CD8-positive, alpha-beta memory T cell (primary cell): ENCODE measurements at regions not wholly inside any gene's neighbourhood (a gene's known extent, or its start where the extent isn't known, plus 50 kb on each side); places are given as distances from the start of the nearest gene placed in this dataset.

Experiments used
- CTCF ChIA-PET: fragments of 350-600 bp; sonication (Branson Sonifier 250); formaldehyde crosslinking; loops from one replicate; lab custom pipeline; 2021; ENCODE audit warnings: antibody characterized with exemption; lab: Charles Lee
- POLR2A ChIA-PET: fragments of 350-600 bp; sonication (Branson Sonifier 250); formaldehyde crosslinking; loops from one replicate; lab custom pipeline; 2021; ENCODE audit warnings: antibody characterized with exemption; lab: Charles Lee
- DNase-seq, 5 donors: peaks; one replicate each; pipeline versions ENCODE4 v3.0.0 to v3.0.0-alpha.2; 2020 to 2022; ENCODE audit warnings: mixed read lengths in 1 of 5
- H3K27ac ChIP-seq: one replicate; pipeline ENCODE4 v1.7.0; 2013; ENCODE audit warnings: low read depth, mild to moderate bottlenecking, low read length, moderate library complexity
- H3K27me3 ChIP-seq: 2 replicates; pipeline ENCODE4 v1.7.0; 2013; ENCODE audit warnings: low read length, mild to moderate bottlenecking; ENCODE audit not compliant: insufficient read depth, poor library complexity, severe bottlenecking
- H3K36me3 ChIP-seq: 2 replicates; pipeline ENCODE4 v1.7.0; 2013; ENCODE audit warnings: mild to moderate bottlenecking, low read length, moderate library complexity; ENCODE audit not compliant: insufficient read depth
- H3K4me1 ChIP-seq: 2 replicates; pipeline ENCODE4 v1.7.0; 2013; ENCODE audit warnings: mild to moderate bottlenecking, low read length, moderate library complexity; ENCODE audit not compliant: insufficient read depth
- H3K4me3 ChIP-seq: 2 replicates; pipeline ENCODE4 v1.7.0; 2013; ENCODE audit warnings: mild to moderate bottlenecking, low read length
- H3K9me3 ChIP-seq: 2 replicates; pipeline ENCODE4 v1.7.0; 2013; ENCODE audit warnings: mild to moderate bottlenecking, low read length
- H3K27ac Mint-ChIP-seq, 8 donors: one replicate each; pipeline ENCODE4 v1.8.0; 2020 to 2021; ENCODE audit warnings: mixed read lengths in 8 of 8, mild to moderate bottlenecking in 6 of 8, inconsistent platforms in 3 of 8, moderate library complexity in 3 of 8
- H3K27me3 Mint-ChIP-seq, 2 donors: one replicate each; pipeline ENCODE4 v1.8.0; 2020 to 2021; ENCODE audit warnings: mixed read lengths in 2 of 2, mild to moderate bottlenecking in 1 of 2, moderate library complexity in 1 of 2
- H3K36me3 Mint-ChIP-seq, 3 donors: one replicate each; pipeline ENCODE4 v1.8.0; 2020 to 2021; ENCODE audit warnings: mixed read lengths in 3 of 3, inconsistent platforms in 1 of 3, mild to moderate bottlenecking in 1 of 3
- H3K4me1 Mint-ChIP-seq, 3 donors: one replicate each; pipeline ENCODE4 v1.8.0; 2020 to 2021; ENCODE audit warnings: mixed read lengths in 3 of 3, inconsistent platforms in 1 of 3, mild to moderate bottlenecking in 1 of 3
- H3K4me3 Mint-ChIP-seq, 7 donors: one replicate each; pipeline ENCODE4 v1.8.0; 2020 to 2021; ENCODE audit warnings: mixed read lengths in 7 of 7, mild to moderate bottlenecking in 6 of 7, moderate library complexity in 4 of 7, inconsistent platforms in 2 of 7
- H3K9me3 Mint-ChIP-seq, 5 donors: one replicate each; pipeline ENCODE4 v1.8.0; 2020 to 2022; ENCODE audit warnings: mixed read lengths in 5 of 5, mild to moderate bottlenecking in 3 of 5, moderate library complexity in 2 of 5, inconsistent platforms in 1 of 5

DNA sequence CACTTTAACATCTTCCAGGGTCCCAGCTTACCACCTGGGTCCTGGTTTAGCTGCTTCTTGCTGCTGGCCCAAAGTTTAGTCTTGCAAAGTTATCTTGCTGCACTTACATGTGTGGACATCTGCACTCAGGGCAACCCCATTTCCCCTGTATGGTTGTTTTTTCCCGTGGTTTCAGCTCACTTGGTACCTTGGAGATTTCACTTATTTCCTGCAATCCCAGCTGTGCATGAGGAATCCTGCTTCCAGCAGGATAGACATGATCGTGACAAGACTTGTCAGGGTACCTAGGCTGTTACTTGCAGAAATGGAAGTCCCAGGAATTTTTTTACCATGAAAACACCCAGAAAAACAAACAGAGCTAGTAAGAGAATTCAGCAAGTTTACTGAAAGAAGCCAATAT lies 95.9 kb upstream of the LEP start:
- H3K4me3 Mint-ChIP-seq, result no peak overlapping the region
- POLR2A ChIA-PET, result no interaction called here
- no peaks in the 10 kb centered on the region for H3K27me3 ChIP-seq
- H3K36me3 ChIP-seq, result no peaks in the 10 kb centered on the region
- no peak overlapping the region for H3K27ac ChIP-seq
- no peaks in the 10 kb centered on the region for H3K4me1 Mint-ChIP-seq
- CTCF ChIA-PET, result interaction anchor here (0.9 kb wide), 1 partner anchor 9 kb away, joined by 3 read pairs; no protein-coding TSS in a partner anchor
- H3K4me3 ChIP-seq, result no peak overlapping the region
- peaks cover 2 to 11% (median 7%) of the 10 kb centered on the region in 5 donors for H3K9me3 Mint-ChIP-seq
- no peaks in the 10 kb centered on the region for H3K9me3 ChIP-seq
- peaks cover 0 to 4% (median 0%) of the 10 kb centered on the region in 3 donors for H3K36me3 Mint-ChIP-seq
- DNase-seq, result no peak
- H3K4me1 ChIP-seq, result no peaks in the 10 kb centered on the region
- H3K27ac Mint-ChIP-seq, result no peak overlapping the region
- peaks cover 20 to 37% of the 10 kb centered on the region in 2 donors for H3K27me3 Mint-ChIP-seq

GRCh38 chr7:128146052-128146451 lies 95.0 kb upstream of the LEP start:
- CTCF ChIA-PET, result interaction anchor here (0.9 kb wide), 1 partner anchor 10 kb away, joined by 3 read pairs; no protein-coding TSS in a partner anchor
- no peaks in the 10 kb centered on the region for H3K4me1 ChIP-seq
- no peaks in the 10 kb centered on the region for H3K4me1 Mint-ChIP-seq

GRCh38 chr7:128148676-128149075 lies 92.4 kb upstream of the LEP start:
- peaks cover 0 to 5% (median under 1%) of the 10 kb centered on the region in 5 donors for H3K9me3 Mint-ChIP-seq
- H3K27ac Mint-ChIP-seq, result no peak overlapping the region
- H3K27ac ChIP-seq, result no peak overlapping the region
- H3K36me3 Mint-ChIP-seq, result no peaks in the 10 kb centered on the region
- H3K36me3 ChIP-seq, result no peaks in the 10 kb centered on the region
- H3K4me3 Mint-ChIP-seq, result no peak overlapping the region
- CTCF ChIA-PET, result interaction anchor here (0.8 kb wide), 1 partner anchor 13 kb away, joined by 3 read pairs; no protein-coding TSS in a partner anchor
- H3K9me3 ChIP-seq, result no peaks in the 10 kb centered on the region
- H3K4me1 Mint-ChIP-seq, result no peaks in the 10 kb centered on the region
- POLR2A ChIA-PET, result no interaction called here
- no peaks in the 10 kb centered on the region for H3K4me1 ChIP-seq
- DNase-seq, result no peak
- no peak overlapping the region for H3K4me3 ChIP-seq
- no peaks in the 10 kb centered on the region for H3K27me3 ChIP-seq
- H3K27me3 Mint-ChIP-seq, result peaks cover 19 to 48% of the 10 kb centered on the region in 2 donors

More at GRCh38 chr7:128146052-128146451, 95.0 kb upstream of the LEP start:
- Mint-ChIP-seq H3K27me3 (peaks cover 21 to 39% of the 10 kb centered on the region in 2 donors), H3K4me3 (no peak overlapping the region), H3K27ac (no peak overlapping the region), H3K36me3 (peaks cover 0 to 4% (median 0%) of the 10 kb centered on the region in 3 donors), H3K9me3 (peaks cover 2 to 10% (median 7%) of the 10 kb centered on the region in 5 donors)
- Histone ChIP-seq H3K36me3 (no peaks in the 10 kb centered on the region), H3K27me3 (no peaks in the 10 kb centered on the region), H3K4me3 (no peak overlapping the region), H3K27ac (no peak overlapping the region), H3K9me3 (no peaks in the 10 kb centered on the region)
- no peak for DNase-seq
- POLR2A ChIA-PET, result no interaction called here

GRCh38 chr7:128150223-128150865 lies 90.7 kb upstream of the LEP start:
- ChIA-PET POLR2A (no interaction called here), CTCF (interaction anchor here (0.8 kb wide), 1 partner anchor 14 kb away, joined by 3 read pairs; no protein-coding TSS in a partner anchor)
- Mint-ChIP-seq H3K27me3 (peaks cover 14 to 44% of the 10 kb centered on the region in 2 donors), H3K4me3 (no peak overlapping the region), H3K27ac (no peak overlapping the region), H3K4me1 (no peaks in the 10 kb centered on the region), H3K9me3 (no peaks in the 10 kb centered on the region), H3K36me3 (no peaks in the 10 kb centered on the region)
- Histone ChIP-seq H3K36me3 (no peaks in the 10 kb centered on the region), H3K27me3 (no peaks in the 10 kb centered on the region), H3K4me1 (no peaks in the 10 kb centered on the region), H3K9me3 (no peaks in the 10 kb centered on the region), H3K4me3 (no peak overlapping the region), H3K27ac (no peak overlapping the region)
- DNase-seq, result no peak

DNA sequence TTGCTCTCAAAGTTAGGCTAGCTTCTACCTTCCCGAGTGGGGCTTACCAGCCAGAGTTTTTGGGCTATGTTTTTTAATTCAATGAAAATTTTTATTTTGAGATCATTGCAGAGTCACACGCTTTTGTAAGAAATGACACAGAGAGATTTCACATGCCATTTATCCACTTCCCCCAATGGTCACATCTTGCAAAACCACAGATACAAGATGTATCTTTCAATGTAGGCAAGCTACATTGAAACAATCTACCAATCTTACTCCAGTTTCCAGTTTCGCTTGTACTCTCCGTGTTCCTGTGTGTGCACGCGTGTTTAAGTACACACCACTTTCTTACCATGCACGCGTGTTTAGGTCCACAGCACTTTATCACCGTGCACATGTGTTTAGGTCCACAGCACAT lies 89.4 kb upstream of the LEP start:
- Mint-ChIP-seq H3K36me3 (no peaks in the 10 kb centered on the region), H3K9me3 (no peaks in the 10 kb centered on the region), H3K4me3 (no peak overlapping the region), H3K27ac (no peak overlapping the region), H3K27me3 (peaks cover 14 to 40% of the 10 kb centered on the region in 2 donors), H3K4me1 (no peaks in the 10 kb centered on the region)
- Histone ChIP-seq H3K27ac (no peak overlapping the region), H3K4me3 (no peak overlapping the region), H3K36me3 (no peaks in the 10 kb centered on the region), H3K27me3 (no peaks in the 10 kb centered on the region), H3K9me3 (no peaks in the 10 kb centered on the region), H3K4me1 (no peaks in the 10 kb centered on the region)
- no peak for DNase-seq
- ChIA-PET CTCF (no interaction called here), POLR2A (no interaction called here)

DNA sequence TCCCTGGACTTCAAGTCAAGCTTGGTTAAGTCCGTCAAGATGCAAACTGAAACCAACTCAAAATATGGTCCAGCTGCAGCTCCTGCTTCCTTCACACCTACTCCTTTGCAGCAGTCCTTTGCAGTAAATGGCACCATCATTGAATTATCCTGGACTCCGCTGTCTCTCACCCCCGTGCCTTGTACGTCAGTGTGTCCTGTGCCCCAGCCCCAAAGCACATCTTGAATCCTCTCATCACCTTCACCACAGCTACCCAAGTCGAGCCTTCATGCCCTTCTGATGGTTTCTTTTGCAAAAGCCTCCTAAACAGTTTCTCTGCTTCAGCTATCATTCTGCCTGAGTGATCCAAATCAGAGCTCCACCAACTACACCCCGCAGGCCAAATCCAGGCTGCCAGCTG lies 88.4 kb upstream of the LEP start:
- DNase-seq, result no peak
- CTCF ChIA-PET, result interaction anchor here (3.7 kb wide), 1 partner anchor 17 kb away, joined by 15 read pairs; no protein-coding TSS in a partner anchor

GRCh38 chr7:128153436-128153835 lies 87.6 kb upstream of the LEP start:
- Mint-ChIP-seq H3K9me3 (no peaks in the 10 kb centered on the region), H3K4me1 (no peaks in the 10 kb centered on the region), H3K36me3 (no peaks in the 10 kb centered on the region), H3K27me3 (peaks cover 11 to 33% of the 10 kb centered on the region in 2 donors), H3K4me3 (no peak overlapping the region), H3K27ac (no peak overlapping the region)
- no peaks in the 10 kb centered on the region for H3K27me3 ChIP-seq
- H3K4me1 ChIP-seq, result no peaks in the 10 kb centered on the region
- no peaks in the 10 kb centered on the region for H3K36me3 ChIP-seq
- no peak overlapping the region for H3K4me3 ChIP-seq
- no peak overlapping the region for H3K27ac ChIP-seq
- H3K9me3 ChIP-seq, result no peaks in the 10 kb centered on the region
- DNase-seq, result no peak
- ChIA-PET POLR2A (no interaction called here), CTCF (interaction anchor here (3.7 kb wide), 1 partner anchor 18 kb away, joined by 15 read pairs; no protein-coding TSS in a partner anchor)

More for the DNA sequence above, 88.4 kb upstream of the LEP start:
- Histone ChIP-seq H3K4me3 (no peak overlapping the region), H3K36me3 (no peaks in the 10 kb centered on the region), H3K4me1 (no peaks in the 10 kb centered on the region), H3K27me3 (no peaks in the 10 kb centered on the region), H3K9me3 (no peaks in the 10 kb centered on the region), H3K27ac (no peak overlapping the region)
- H3K4me1 Mint-ChIP-seq, result no peaks in the 10 kb centered on the region
- H3K36me3 Mint-ChIP-seq, result no peaks in the 10 kb centered on the region
- H3K27ac Mint-ChIP-seq, result no peak overlapping the region
- H3K27me3 Mint-ChIP-seq, result peaks cover 12 to 35% of the 10 kb centered on the region in 2 donors
- H3K9me3 Mint-ChIP-seq, result no peaks in the 10 kb centered on the region
- POLR2A ChIA-PET, result no interaction called here
- no peak overlapping the region for H3K4me3 Mint-ChIP-seq

DNA sequence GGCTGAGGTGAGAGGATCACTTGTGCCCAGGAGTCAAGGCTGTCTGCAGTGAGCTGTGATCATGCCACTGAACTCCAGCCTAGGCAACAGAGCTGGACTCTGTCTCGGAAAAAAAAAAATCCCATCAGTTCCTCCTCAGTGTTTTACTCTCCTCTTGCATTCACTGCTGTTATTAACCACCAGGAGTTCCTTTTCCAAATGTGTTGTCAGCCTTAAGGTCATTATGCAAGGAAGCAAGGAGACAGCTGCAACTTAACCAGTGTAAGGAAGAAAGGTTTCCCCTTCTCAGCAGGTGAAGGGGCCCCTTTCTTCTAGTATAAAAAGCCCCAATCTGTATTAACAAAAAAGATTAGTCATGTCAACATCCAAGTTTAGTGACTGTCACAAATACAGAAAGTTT lies 86.6 kb upstream of the LEP start:
- CTCF ChIA-PET, result interaction anchor here (3.7 kb wide), 1 partner anchor 19 kb away, joined by 15 read pairs; no protein-coding TSS in a partner anchor
- no peaks in the 10 kb centered on the region for H3K27me3 ChIP-seq
- H3K36me3 Mint-ChIP-seq, result no peaks in the 10 kb centered on the region

More for the DNA sequence above, 86.6 kb upstream of the LEP start:
- H3K27me3 Mint-ChIP-seq, result peaks cover 9 to 27% of the 10 kb centered on the region in 2 donors
- Histone ChIP-seq H3K27ac (no peak overlapping the region), H3K4me3 (no peak overlapping the region), H3K9me3 (no peaks in the 10 kb centered on the region), H3K4me1 (no peaks in the 10 kb centered on the region), H3K36me3 (no peaks in the 10 kb centered on the region)
- H3K27ac Mint-ChIP-seq, result no peak overlapping the region
- no peak for DNase-seq
- H3K4me3 Mint-ChIP-seq, result no peak overlapping the region
- H3K4me1 Mint-ChIP-seq, result no peaks in the 10 kb centered on the region
- no peaks in the 10 kb centered on the region for H3K9me3 Mint-ChIP-seq
- POLR2A ChIA-PET, result no interaction called here
